Transverse colon (tissue), 4 donors: ENCODE measurements at regions not wholly inside any gene's neighbourhood (a gene's known extent, or its start where the extent isn't known, plus 50 kb on each side); places are given as distances from the start of the nearest gene placed in this dataset.

Experiments used
- DNase-seq: peaks from one replicate; pipeline ENCODE4 v3.0.0-alpha.2; 2019
- H3K27ac ChIP-seq, 4 donors: fragments of 200-600 bp; sonication (generic); 2 replicates each; pipeline ENCODE4 v1.5.1; 2016 to 2018; ENCODE audit warnings: inconsistent platforms in 4 of 4
- H3K27me3 ChIP-seq: fragments of 200-600 bp; sonication (generic); 2 replicates; pipeline ENCODE4 v1.5.1; 2017; ENCODE audit warnings: inconsistent platforms
- H3K36me3 ChIP-seq, 4 donors: fragments of 200-600 bp; sonication (generic); 2 replicates each; pipeline ENCODE4 v1.5.1; 2017 to 2019; ENCODE audit warnings: inconsistent platforms in 4 of 4
- H3K4me1 ChIP-seq, 4 donors: fragments of 200-600 bp; sonication (generic); 2 replicates each; pipeline ENCODE4 v1.5.1; 2017 to 2020; ENCODE audit warnings: inconsistent platforms in 4 of 4
- H3K4me3 ChIP-seq, 4 donors: fragments of 200-600 bp; sonication (generic); 1 replicate in 1 of 4; 2 replicates in 3 of 4; pipeline versions ENCODE4 v1.5.1 to v1.6.1; 2017 to 2019; ENCODE audit warnings: inconsistent platforms in 4 of 4
- H3K9me3 ChIP-seq, 2 donors: fragments of 200-600 bp; sonication (generic); 2 replicates each; pipeline ENCODE4 v1.5.1; 2017 to 2019; ENCODE audit warnings: inconsistent platforms in 2 of 2
- EP300 ChIP-seq: sonication (generic); formaldehyde crosslinking; IDR thresholded peaks from one replicate; pipeline ENCODE4 v1.6.1; 2017; ENCODE audit warnings: antibody characterized with exemption, low read depth
- POLR2A ChIP-seq: fragments of 450-650 bp; IDR thresholded peaks from one replicate; pipeline ENCODE4 v1.6.1; 2016; ENCODE audit warnings: antibody characterized with exemption, mild to moderate bottlenecking, moderate library complexity
- POLR2AphosphoS5 ChIP-seq, 3 donors: sonication (generic); formaldehyde crosslinking; IDR thresholded peaks; one replicate each; pipeline ENCODE4 v1.6.1; 2016; ENCODE audit warnings: antibody characterized with exemption in 3 of 3
- WGBS, 2 donors: methylation state at CpG; one replicate each; pipeline ENCODE4 v1.1.5; 2018; ENCODE audit warnings: low coverage in 1 of 2; 5-methylcytosine and 5-hydroxymethylcytosine counted together
- in situ Hi-C, 4 donors: fragments of 200-750 bp; cut with MboI; loops; one replicate each; pipeline versions ENCODE4 v1.15.0 to v1.15.1; 2017; ENCODE audit warnings: low sequenced_read_pairs in 3 of 4, low pct_ligation_motif_present in 1 of 4, low pct_unique_long_range_greater_than_20kb in 1 of 4
- intact Hi-C: fragments of 100-400 bp; cut with DNase I; formaldehyde crosslinking; loops from one replicate; pipeline ENCODE4 v1.15.1; 2023; ENCODE audit warnings: low total_unique reads
- TF ChIP-seq, protein P1 (sequence below), 5 experiments: fragments of 200-600 bp in 3 of 5; fragments of 450-650 bp in 2 of 5; sonication (generic) in 3 of 5; IDR thresholded peaks; 1 replicate in 2 of 5; 2 replicates in 3 of 5; pipeline ENCODE4 v1.5.1; 2016 to 2017; ENCODE audit warnings: antibody characterized with exemption in 5 of 5, inconsistent platforms in 3 of 5, mild to moderate bottlenecking in 2 of 5, moderate library complexity in 1 of 5

- in situ Hi-C loops: no loop called here
- Histone ChIP-seq H3K9me3 (no peaks in the 10 kb centered on the region), H3K4me1 (no peaks in the 10 kb centered on the region), H3K36me3 (no peaks in the 10 kb centered on the region), H3K4me3 (no peak overlapping the region), H3K27ac (no peak overlapping the region), H3K27me3 (no peaks in the 10 kb centered on the region)
- no peak for DNase-seq
- intact Hi-C loops: no loop called here
- no peak for TF ChIP-seq POLR2A
- TF ChIP-seq EP300: no peak
- no peak for TF ChIP-seq POLR2AphosphoS5 (IDR thresholded peaks at IDR 0.05)
- TF ChIP-seq, protein P1, sequence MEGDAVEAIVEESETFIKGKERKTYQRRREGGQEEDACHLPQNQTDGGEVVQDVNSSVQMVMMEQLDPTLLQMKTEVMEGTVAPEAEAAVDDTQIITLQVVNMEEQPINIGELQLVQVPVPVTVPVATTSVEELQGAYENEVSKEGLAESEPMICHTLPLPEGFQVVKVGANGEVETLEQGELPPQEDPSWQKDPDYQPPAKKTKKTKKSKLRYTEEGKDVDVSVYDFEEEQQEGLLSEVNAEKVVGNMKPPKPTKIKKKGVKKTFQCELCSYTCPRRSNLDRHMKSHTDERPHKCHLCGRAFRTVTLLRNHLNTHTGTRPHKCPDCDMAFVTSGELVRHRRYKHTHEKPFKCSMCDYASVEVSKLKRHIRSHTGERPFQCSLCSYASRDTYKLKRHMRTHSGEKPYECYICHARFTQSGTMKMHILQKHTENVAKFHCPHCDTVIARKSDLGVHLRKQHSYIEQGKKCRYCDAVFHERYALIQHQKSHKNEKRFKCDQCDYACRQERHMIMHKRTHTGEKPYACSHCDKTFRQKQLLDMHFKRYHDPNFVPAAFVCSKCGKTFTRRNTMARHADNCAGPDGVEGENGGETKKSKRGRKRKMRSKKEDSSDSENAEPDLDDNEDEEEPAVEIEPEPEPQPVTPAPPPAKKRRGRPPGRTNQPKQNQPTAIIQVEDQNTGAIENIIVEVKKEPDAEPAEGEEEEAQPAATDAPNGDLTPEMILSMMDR (IDR thresholded peaks at IDR 0.05): no peak
- WGBS, 2 donors: 50 to 52% methylated on average over 3 of the region's 3 CpGs
These were observed 2664.4 kb downstream of the ARAP2 start for GRCh38 chr4:33579951-33580350.

DNA sequence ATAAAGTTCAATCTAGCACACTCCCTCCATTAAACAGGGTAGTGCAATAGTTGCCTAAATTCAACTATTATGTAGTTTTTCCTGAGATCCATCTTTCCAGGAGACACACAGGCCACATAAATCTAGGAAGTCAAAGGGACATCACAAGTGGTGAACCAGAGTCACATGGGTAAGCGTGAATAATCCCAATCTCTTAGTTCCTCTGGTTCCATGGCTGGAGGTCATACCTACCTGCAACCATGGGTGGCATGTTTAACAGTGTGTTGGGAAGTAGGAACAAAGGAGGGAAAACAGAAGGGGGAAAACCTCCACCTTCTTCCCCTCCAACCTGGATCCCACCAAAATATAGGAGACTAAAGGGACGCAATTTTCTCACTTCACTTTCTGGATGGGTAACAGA, 2651.6 kb downstream of the ARAP2 start:
- TF ChIP-seq, protein P1 (IDR thresholded peaks at IDR 0.05): no peak
- TF ChIP-seq POLR2A (no peak), POLR2AphosphoS5 (IDR thresholded peaks at IDR 0.05) (no peak), EP300 (no peak)
- in situ Hi-C loops: no loop called here
- no peak overlapping the region for H3K27ac ChIP-seq
- peaks cover 23 to 32% of the 10 kb centered on the region in 2 donors for H3K9me3 ChIP-seq
- H3K36me3 ChIP-seq: no peaks in the 10 kb centered on the region
- no peak for DNase-seq
- 60 to 80% methylated on average over 1 to 2 of the region's 2 CpGs for WGBS, 2 donors
- no peaks in the 10 kb centered on the region for H3K27me3 ChIP-seq
- no peak overlapping the region for H3K4me3 ChIP-seq
- intact Hi-C loops: no loop called here
- no peaks in the 10 kb centered on the region for H3K4me1 ChIP-seq

- Histone ChIP-seq H3K27ac (no peak overlapping the region), H3K9me3 (peaks cover 0 to 1% of the 10 kb centered on the region in 2 donors), H3K36me3 (no peaks in the 10 kb centered on the region), H3K4me3 (no peak overlapping the region), H3K27me3 (no peaks in the 10 kb centered on the region), H3K4me1 (no peaks in the 10 kb centered on the region)
- TF ChIP-seq EP300: no peak
- no peak for TF ChIP-seq POLR2A
- TF ChIP-seq, protein P1 (IDR thresholded peaks at IDR 0.05): no peak
- TF ChIP-seq POLR2AphosphoS5 (IDR thresholded peaks at IDR 0.05): no peak
- intact Hi-C loops: no loop called here
- DNase-seq: no peak
- in situ Hi-C loops: no loop called here
- WGBS, 2 donors: 85% methylated on average over 7 of the region's 8 CpGs; no CpG with 5 or more reads in 1 of the 2 donors
These were observed 2637.4 kb downstream of the ARAP2 start for GRCh38 chr4:33606951-33607350.

GRCh38 chr4:33616121-33616520, 2628.2 kb downstream of the ARAP2 start:
- no peaks in the 10 kb centered on the region for H3K27me3 ChIP-seq
- H3K4me1 ChIP-seq: no peaks in the 10 kb centered on the region
- H3K4me3 ChIP-seq: no peak overlapping the region
- no peaks in the 10 kb centered on the region for H3K9me3 ChIP-seq
- no peaks in the 10 kb centered on the region for H3K36me3 ChIP-seq
- intact Hi-C loops (no loop called here), in situ Hi-C loops (no loop called here)
- WGBS, 2 donors: 50 to 84% methylated on average over 1 to 2 of the region's 2 CpGs
- no peak for DNase-seq
- TF ChIP-seq EP300 (no peak), POLR2A (no peak), POLR2AphosphoS5 (IDR thresholded peaks at IDR 0.05) (no peak)
- TF ChIP-seq, protein P1 (IDR thresholded peaks at IDR 0.05): no peak
- H3K27ac ChIP-seq: no peak overlapping the region
